Ovary (tissue), 7 donors: ENCODE measurements at regions not wholly inside any gene's neighbourhood (a gene's known extent, or its start where the extent isn't known, plus 50 kb on each side); places are given as distances from the start of the nearest gene placed in this dataset.

ENCODE experiments used
- DNase-seq, 5 donors: peaks; one replicate each; pipeline ENCODE4 v3.0.0-alpha.2; 2019 to 2020
- H3K27ac ChIP-seq, 2 donors: fragments of 200-600 bp; one replicate each; pipeline versions ENCODE4 v1.5.1 to v1.8.0; 2019 to 2022
- H3K27me3 ChIP-seq: fragments of 200-600 bp; one replicate; pipeline ENCODE4 v1.8.0; 2022
- H3K36me3 ChIP-seq: fragments of 200-600 bp; sonication (generic); one replicate; pipeline ENCODE4 v1.5.1; 2019
- H3K4me1 ChIP-seq: one replicate; pipeline ENCODE4 v1.8.1; 2013; ENCODE audit warnings: mild to moderate bottlenecking, moderate library complexity; ENCODE audit not compliant: insufficient read depth
- H3K4me3 ChIP-seq: fragments of 200-600 bp; sonication (generic); one replicate; pipeline ENCODE4 v1.5.1; 2017
- H3K9me3 ChIP-seq, 2 donors: fragments of 200-600 bp in 1 of 2; sonication (generic) in 1 of 2; one replicate each; pipeline versions ENCODE4 v1.5.1 to v1.8.1; 2013 to 2019; ENCODE audit warnings: mild to moderate bottlenecking in 1 of 2, moderate library complexity in 1 of 2
- EP300 ChIP-seq: sonication (generic); formaldehyde crosslinking; IDR thresholded peaks from one replicate; pipeline ENCODE4 v1.6.1; 2017; ENCODE audit warnings: antibody characterized with exemption
- POLR2A ChIP-seq: fragments of 450-650 bp; IDR thresholded peaks from one replicate; pipeline ENCODE4 v1.6.1; 2017; ENCODE audit warnings: antibody characterized with exemption, mild to moderate bottlenecking, moderate library complexity
- WGBS, 3 donors: extraction: QIAGEN DNeasy Blood & Tissue Kit in 1 of 3; methylation state at CpG; one replicate each; pipeline versions ENCODE4 v1.1.5 to v1.1.7; 2013 to 2017; 5-methylcytosine and 5-hydroxymethylcytosine counted together
- intact Hi-C, 4 donors: fragments of 100-400 bp; cut with DNase I; formaldehyde crosslinking; loops; one replicate each; pipeline versions ENCODE4 v1.11.0 to v1.15.1; 2022 to 2023
- TF ChIP-seq, protein P1 (sequence below), 3 donors: fragments of 450-650 bp in 2 of 3; fragments of 200-600 bp in 1 of 3; IDR thresholded peaks; one replicate each; pipeline versions ENCODE4 v1.5.1 to v1.8.0; 2016 to 2022; ENCODE audit warnings: antibody characterized with exemption in 3 of 3, mild to moderate bottlenecking in 1 of 3
- donor health status: DM: no; HTN: no; CAD: no; lungs with moderate emphysema.
- donor health status: DM: no; HTN: no; CAD: no.
- donor health status: Bipolar disorder and iron deficiency.
- donor health status: DM: no; HTN: no; CAD: no.
- donor health status: DM: yes; HTN: yes; CAD: no.

DNA sequence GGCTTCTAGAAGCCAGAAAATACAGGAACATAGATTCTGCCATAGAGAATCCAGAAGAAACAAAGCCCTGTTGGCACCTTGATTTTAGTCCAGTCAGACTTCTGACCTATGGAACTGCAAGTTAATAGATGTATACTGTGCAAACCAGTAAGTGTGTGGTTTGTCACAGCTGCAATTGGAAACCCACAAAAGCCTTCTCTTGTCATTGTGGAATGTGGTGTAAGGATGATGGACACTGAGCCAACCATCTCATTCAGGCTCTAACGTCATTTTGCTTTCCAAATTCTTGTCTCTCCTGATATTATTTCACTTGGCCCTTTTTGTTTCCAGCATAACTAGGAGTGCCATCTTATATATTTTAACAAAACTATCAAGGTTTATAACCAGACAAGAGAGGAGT lies 369.5 kb upstream of the SMIM21 start:
- WGBS, 3 donors: 88 to 95% (median 91%) methylated on average over 1 of the region's 1 CpG
- TF ChIP-seq EP300: no peak
- TF ChIP-seq POLR2A: no peak
- TF ChIP-seq, protein P1, sequence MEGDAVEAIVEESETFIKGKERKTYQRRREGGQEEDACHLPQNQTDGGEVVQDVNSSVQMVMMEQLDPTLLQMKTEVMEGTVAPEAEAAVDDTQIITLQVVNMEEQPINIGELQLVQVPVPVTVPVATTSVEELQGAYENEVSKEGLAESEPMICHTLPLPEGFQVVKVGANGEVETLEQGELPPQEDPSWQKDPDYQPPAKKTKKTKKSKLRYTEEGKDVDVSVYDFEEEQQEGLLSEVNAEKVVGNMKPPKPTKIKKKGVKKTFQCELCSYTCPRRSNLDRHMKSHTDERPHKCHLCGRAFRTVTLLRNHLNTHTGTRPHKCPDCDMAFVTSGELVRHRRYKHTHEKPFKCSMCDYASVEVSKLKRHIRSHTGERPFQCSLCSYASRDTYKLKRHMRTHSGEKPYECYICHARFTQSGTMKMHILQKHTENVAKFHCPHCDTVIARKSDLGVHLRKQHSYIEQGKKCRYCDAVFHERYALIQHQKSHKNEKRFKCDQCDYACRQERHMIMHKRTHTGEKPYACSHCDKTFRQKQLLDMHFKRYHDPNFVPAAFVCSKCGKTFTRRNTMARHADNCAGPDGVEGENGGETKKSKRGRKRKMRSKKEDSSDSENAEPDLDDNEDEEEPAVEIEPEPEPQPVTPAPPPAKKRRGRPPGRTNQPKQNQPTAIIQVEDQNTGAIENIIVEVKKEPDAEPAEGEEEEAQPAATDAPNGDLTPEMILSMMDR (IDR thresholded peaks at IDR 0.05): no peak
- H3K4me3 ChIP-seq: no peak overlapping the region
- DNase-seq: no peak
- H3K36me3 ChIP-seq: no peaks in the 10 kb centered on the region
- no peaks in the 10 kb centered on the region for H3K9me3 ChIP-seq
- peaks cover 2% of the 10 kb centered on the region for H3K4me1 ChIP-seq
- intact Hi-C loops: no loop called here
- H3K27ac ChIP-seq: no peak overlapping the region
- H3K27me3 ChIP-seq: no peaks in the 10 kb centered on the region

DNA sequence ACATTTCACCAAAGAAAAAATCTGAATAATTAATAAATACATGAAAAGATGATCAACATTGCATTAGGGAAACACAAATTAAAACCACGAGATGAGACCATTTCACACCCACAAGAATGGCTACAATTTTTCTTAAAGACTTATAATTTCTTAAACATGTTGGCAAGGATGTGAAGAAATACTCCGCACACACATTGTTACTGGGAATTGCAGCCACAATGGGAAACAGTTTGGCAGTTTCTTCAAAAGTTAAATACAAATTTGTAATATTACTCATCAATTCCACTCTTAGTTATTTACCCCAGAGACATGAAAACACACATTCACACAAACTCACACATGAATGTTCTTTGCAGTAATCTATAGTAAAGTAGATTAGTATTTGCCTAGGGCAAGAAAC lies 363.3 kb upstream of the SMIM21 start:
- Histone ChIP-seq H3K27me3 (no peaks in the 10 kb centered on the region), H3K27ac (no peak overlapping the region), H3K4me1 (no peaks in the 10 kb centered on the region), H3K36me3 (no peaks in the 10 kb centered on the region), H3K9me3 (no peaks in the 10 kb centered on the region), H3K4me3 (no peak overlapping the region)
- WGBS, 3 donors: 74 to 83% (median 82%) methylated on average over 2 of the region's 2 CpGs
- intact Hi-C loops: no loop called here
- no peak for TF ChIP-seq POLR2A
- TF ChIP-seq, protein P1 (IDR thresholded peaks at IDR 0.05): no peak
- DNase-seq: no peak

DNA sequence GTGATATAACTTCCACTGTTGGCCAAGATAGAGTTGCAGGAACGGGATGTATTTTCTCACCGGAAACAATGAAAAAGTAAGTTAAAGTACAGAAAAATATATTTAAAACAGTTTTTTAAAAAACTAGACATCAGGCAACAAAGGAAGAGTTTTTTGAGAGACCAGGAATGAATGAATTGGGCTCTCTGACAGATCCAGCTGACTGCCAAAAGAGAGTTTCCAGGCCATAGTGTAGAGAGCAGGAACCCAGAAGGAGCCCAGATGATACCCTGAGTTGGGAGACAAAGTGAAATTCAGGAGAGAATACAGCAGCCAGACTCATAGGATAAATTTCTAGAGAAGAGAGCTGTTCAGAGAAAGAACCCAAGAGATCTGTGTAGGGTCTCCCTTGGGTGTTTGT lies 362.6 kb upstream of the SMIM21 start:
- no peak for DNase-seq
- H3K27ac ChIP-seq: no peak overlapping the region
- H3K4me1 ChIP-seq: no peaks in the 10 kb centered on the region
- H3K27me3 ChIP-seq: no peaks in the 10 kb centered on the region
- H3K36me3 ChIP-seq: no peaks in the 10 kb centered on the region
- no peak for TF ChIP-seq POLR2A
- TF ChIP-seq, protein P1 (IDR thresholded peaks at IDR 0.05): no peak
- H3K4me3 ChIP-seq: no peak overlapping the region
- intact Hi-C loops: no loop called here
- 82 to 89% (median 87%) methylated on average over 2 of the region's 2 CpGs for WGBS, 3 donors
- no peaks in the 10 kb centered on the region for H3K9me3 ChIP-seq

DNA sequence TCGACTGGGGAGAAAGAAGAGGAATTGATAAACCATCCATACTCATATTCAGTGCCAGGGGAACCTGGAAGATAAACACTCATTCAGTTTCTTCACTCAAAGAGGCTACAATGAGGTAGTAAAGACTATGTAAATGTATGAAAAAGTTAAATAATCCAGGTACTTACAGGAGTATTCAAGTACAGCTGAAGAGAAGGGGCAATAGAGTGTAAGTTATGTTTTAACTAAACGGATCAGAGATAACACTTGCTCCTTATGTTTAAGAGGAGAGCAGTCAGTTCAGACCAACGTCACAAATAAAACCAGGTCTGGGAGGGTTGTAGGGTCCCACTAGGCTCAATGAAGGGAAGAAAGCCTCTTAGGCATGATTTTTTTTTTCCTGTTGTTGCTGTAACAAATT lies 358.3 kb upstream of the SMIM21 start:
- 83 to 84% (median 84%) methylated on average over 3 of the region's 3 CpGs for WGBS, 3 donors
- intact Hi-C loops: loop anchor here in 1 of 4 donors (2.0 kb wide), 1 partner anchor 23 kb away; no protein-coding TSS in a partner anchor
- H3K4me3 ChIP-seq: no peak overlapping the region
- no peaks in the 10 kb centered on the region for H3K9me3 ChIP-seq
- H3K27ac ChIP-seq: no peak overlapping the region
- no peaks in the 10 kb centered on the region for H3K27me3 ChIP-seq
- H3K36me3 ChIP-seq: no peaks in the 10 kb centered on the region
- no peaks in the 10 kb centered on the region for H3K4me1 ChIP-seq
- TF ChIP-seq EP300 (no peak), POLR2A (no peak)
- TF ChIP-seq, protein P1 (IDR thresholded peaks at IDR 0.05): no peak
- no peak for DNase-seq

DNA sequence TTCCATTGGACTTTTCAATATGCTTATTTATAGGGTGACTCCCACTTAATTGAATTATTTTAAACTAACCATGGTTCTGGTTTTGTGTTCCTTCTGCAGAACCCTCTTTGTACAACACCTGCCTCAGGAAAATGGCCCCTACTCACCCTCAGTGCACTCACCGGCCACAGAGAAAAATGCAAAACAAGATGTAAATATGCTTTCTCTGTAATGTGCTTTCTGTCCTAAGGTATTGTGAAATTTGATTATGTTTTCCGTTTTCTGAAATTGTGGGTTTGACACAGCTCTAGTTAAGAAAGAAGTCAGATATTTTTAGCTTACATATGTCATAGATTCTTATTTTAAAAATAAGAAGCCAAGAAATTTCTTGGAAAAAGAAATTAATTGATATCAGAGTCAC lies 357.7 kb upstream of the SMIM21 start:
- no peak for DNase-seq
- intact Hi-C loops: no loop called here
- H3K36me3 ChIP-seq: no peaks in the 10 kb centered on the region
- TF ChIP-seq EP300 (no peak), POLR2A (no peak)
- TF ChIP-seq, protein P1 (IDR thresholded peaks at IDR 0.05): no peak
- H3K9me3 ChIP-seq: no peaks in the 10 kb centered on the region
- no peak overlapping the region for H3K27ac ChIP-seq
- H3K4me3 ChIP-seq: no peak overlapping the region
- WGBS, 3 donors: 74 to 78% (median 76%) methylated on average over 2 of the region's 2 CpGs
- H3K4me1 ChIP-seq: no peaks in the 10 kb centered on the region
- no peaks in the 10 kb centered on the region for H3K27me3 ChIP-seq
